COLO668 (cell line): ENCODE measurements at regions not wholly inside any gene's neighbourhood (a gene's known extent, or its start where the extent isn't known, plus 50 kb on each side); places are given as distances from the start of the nearest gene placed in this dataset.
A peak's percentile ranks its signal among the peaks of the same experiment; 100 is the strongest.
"Not testable (repeated sequence)": the region's sequence is repeated elsewhere in the genome, so short reads cannot be mapped to it uniquely, and the experiment has no call there.

Source experiments
- DNase-seq: peaks from one replicate; lab custom pipeline; 2025; ENCODE audit not compliant: unreplicated experiment; lab: John Stamatoyannopoulos, UW

DNA sequence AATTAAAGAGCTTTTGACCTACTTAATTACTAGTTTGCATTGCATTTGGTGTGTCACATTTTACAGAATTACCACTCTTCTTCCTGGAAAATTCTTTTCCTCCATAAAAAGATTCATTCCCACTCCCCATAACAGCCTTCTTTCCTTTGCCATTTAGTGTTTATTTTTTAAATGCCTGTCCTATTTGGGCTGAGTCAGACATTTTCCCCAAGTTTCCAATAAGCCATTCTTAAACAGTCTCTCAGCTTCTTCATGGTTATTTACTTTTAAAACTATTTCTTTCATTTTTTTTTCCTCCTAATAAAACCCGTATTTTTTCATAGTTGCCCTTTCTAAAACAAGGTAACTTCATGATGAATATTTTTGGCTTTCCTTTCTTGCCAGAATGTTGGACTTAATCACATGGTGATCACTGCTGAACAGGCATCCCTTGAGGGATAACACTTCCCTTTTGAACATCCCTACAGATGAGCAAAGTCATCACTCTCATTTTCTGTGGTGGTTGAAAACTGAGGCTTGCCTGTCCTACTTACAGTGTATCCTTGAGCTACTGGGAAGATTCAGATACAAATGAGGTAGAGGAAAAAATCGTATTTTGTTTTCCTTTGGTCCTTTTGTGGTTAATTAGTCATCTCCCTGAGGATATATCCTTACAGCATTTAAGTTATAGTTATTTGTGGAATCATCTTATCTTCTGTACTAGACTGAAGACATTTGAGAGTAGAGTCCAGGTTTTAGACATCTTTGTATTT, 520.5 kb upstream of the NR3C2 start:
- no peak for DNase-seq

DNA sequence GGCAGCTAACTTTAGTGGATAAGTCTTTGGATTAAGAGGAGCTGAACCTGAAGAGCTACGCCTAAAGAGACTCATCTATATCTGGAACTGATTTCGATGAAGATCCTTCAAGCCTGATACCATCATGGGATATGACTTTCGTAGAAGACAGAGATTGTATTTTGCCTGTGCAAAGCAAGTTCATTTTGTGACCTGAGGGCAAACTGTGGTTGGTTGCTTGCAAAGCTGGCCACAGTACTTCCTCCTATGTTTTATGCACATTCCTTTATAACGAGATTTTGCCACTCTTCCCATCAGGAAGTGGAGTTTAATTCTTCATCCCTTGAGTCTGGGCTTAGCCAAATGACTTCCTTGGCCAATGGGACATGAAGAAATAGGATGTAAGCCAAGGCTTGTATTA, 519.3 kb upstream of the NR3C2 start:
- DNase-seq, result no peak

DNA sequence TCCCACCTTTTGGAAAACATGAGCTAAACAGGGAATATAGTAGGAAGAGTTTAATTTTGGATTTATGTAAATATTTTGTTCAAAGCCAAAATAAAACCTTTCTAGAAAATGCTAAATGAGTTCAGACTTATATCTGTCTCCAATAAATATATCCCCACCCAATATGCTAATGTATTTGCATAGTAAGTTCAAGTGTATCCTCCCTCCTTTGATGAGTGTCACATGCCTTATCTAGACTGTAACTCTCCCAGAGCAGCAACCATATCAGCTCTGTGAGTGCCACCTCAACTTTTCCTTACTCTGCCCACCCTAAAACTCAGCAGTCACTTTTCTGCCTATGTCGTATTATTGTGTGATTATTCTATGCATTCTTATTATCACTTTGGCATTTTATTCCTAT, 516.1 kb upstream of the NR3C2 start:
- no peak for DNase-seq

DNA sequence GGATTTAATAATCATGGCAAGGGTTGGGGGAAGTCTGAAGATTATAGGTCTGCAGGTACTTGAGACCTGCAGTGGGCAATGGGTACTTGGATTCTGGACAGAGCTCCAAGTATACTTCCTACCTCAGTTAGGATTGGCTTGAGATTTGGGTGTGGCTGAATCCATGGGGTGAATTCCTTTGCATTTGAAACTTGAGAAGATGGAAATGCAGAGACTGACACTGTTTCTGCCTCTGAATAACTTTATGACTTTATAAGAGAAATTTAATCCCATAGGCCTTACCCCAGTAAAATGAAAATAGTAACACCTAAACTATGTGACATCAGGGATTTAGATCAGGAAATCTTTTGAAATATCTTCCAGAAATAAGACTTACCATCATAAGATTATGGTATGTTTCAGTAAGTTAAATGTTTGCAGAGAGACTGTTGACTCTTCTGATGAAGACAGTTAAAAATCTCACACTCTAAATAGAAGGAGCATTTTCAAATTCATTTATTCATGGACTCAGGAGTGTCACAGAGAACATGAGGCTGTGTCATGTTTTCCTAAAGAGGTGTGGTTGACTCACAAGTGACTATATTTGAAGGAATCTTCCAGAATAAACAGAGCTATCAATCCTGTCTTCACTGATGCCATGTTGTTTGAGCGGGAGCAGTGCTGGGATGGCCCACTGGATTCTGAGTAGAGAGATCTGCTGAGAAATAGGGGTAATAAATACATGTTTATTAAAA, 513.5 kb upstream of the NR3C2 start:
- no peak for DNase-seq

DNA sequence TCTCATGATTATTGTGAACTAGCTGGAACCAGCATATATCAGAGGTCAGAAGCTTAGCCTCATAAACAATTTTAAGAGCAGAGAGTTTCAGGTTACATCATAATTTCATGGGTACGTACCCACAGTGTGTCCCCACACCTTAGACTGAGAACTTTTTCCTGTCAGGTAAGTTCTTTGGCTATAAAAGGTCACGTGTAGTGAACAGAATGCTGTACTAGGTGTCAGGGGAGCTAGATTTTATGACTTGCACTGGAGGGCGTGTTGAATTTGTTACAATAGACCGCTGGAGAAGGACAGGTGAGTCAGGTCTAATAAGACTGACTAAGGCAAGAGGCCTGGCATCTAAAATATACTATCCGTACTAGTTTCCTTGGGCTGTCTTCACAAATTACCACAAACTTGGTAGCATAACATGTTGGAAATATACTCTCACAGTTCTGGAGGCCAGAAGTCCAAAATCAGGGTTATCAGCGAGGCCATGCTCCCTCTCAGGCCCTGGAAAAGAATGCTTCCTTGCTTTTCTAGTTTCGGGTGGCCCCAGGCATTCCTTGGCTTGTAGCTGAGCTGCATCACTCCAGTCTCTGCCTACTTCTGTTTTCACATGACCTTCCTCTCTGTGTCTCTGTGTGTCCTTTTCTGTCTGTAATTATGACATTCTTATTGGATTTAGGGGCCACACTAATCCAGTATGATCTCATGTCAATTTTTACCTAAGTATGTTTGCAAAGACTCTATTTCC, 512.0 kb upstream of the NR3C2 start:
- no peak for DNase-seq

DNA sequence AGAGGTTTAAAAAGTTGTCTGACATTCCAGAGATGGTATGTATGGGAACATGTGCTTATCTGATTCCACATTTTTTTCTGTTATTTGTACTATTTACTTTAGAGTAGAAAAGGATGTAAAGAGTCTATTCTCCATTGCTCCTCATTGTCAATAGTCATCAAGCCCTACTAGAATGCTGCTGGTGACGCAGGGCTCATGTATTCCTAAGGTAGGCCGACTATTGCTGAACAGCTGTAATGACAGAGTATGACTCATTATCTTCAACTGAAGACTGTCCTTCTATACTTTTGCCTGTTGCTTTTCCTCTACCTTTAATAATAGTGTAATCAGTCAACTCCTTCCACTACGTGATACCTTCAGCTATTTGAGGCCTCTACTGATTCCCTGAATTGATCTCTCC, 509.1 kb upstream of the NR3C2 start:
- no peak for DNase-seq

DNA sequence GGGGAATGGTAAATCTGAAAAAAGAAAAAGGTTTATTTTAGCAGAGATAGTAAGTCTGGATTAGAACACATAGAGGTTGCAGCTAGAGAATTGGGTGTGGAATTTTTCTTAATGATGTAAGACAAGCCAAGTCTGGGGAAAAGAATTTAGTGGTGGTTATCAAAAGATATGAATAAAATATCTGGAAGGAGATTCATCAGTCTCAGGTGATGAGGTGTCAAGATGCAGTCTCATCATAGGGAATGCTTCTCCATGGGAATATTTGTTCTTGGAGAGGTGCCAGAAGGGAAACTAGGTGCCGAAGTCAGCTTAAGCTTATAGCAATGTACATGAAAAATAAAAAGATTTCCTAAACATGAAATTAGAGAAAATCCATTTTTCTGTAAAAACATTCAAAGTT, 504.1 kb upstream of the NR3C2 start:
- DNase-seq, result no peak

DNA sequence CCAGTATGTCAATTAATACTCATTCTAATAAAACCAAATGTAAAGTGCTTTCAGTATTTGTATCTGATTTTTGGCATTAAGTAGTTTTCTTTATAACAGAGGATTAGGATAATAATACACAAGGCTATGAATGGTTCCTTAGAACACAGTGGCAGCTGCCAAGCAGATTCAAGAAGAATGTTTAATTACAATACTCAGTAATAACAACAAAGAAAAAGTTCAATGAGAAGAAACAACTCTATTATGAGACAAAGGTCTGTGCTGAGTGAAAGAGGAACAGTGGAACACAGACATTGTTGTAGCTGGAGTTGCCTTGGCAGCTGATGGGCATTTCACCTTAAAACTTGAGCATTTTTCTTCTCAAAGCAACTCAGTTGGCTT, 502.6 kb upstream of the NR3C2 start:
- no peak for DNase-seq

DNA sequence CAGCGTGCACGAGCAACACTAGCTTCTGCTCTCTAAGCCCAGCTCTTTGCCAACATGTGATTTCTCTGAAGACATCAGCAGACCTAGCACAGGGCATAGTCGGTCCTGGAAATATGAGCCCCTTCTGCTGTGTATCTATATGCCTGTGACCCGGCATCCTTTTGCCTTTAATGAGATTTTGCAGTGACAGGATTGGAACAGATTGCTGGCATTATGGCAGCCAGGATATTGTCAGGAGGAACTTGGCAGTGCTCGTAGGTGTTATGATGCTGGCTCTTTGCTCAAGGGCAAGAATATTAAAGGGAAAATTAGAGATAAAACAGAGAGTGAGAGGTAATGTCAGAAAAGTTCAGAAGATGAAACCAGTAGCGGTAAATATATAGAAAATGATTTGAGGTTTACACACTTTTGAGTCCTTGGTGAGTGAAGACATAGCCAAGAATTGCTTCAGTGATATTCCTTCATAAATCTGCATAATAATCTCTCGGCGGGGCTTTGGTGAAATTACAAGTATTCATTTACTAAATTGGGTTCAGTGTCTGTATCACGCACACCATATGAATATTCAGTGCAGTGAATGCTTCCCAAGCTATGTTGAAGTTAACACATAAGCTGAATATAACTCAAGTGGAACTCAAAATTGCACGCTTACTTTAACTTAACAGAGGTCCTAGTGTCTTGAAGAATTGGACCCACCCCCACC, 502.1 kb upstream of the NR3C2 start:
- no peak for DNase-seq

DNA sequence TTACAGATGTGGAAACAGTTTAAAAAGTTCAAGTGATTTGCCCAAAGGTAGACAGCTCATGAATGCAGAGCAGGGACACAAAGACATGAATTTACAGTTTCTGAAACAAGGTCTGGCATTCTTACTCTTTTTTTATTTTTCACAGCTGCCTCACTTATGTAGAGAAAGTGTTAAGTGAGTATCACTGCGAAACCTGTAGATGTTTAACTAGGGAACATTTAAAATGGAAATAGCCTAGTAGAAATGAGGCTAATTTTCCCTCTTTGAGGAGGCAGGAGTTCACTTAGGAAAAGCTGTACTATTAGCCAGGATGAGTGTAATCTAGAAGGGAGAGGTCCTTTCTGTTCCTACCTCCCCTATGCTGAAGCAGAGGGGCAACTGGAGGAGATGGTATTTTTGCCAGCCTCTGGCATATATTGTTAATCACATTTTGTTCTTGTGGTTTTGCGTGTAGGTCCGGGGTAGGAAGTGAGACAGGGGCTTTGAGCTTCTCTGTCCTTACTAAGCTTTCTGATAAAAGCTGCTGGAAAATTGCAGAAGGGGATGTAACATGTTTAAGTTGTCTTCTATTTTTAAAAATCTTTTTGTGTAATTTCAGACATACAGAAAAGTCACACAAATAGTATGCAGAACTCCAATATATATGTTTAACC, 492.8 kb upstream of the NR3C2 start:
- no peak for DNase-seq

DNA sequence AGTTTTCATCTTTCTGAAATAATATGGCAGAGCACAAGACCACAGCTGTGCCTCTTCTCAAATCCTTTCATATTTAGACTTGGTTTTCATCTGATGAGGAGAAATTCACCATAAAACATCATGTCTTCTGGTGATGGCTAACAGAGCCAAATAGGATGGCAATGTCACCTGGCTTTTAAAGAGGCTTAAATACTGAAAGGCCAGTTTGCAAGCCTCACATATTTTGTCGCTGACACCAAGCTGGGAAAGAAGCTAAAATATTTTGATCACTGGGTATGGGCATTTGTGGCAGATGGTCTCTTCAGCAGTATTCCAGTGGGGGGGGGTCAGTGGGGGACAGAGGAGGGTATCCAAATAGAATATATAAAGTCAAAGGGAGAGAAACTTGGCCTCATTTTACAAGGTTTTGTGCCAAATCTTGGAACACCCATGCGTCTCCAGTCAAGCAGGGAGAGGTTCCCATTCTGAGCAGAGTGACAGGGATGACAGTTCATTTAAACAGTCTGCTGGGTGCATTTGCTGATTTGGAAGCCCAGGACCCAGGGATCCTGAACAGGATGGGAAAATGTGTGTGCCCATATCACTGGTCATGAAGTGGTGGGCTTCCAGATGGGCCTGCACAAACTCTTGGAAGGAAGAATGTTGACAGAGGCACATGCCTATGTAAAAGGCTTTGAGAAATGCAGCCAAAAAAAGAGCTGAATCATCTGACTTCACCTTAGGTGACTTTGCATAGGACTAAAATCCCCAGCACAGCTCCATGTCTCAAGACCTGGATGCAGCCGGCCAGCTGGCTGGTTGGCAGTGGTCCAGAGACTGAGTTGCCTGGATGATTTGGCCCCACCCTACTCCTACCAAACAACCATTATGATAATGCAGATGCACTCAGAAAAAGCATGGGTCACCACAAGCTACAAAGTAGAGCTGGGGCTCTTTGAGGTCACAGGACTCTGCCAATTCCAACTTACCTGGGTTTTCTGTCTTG, 484.4 kb upstream of the NR3C2 start:
- DNase-seq, result peak; percentile 1

DNA sequence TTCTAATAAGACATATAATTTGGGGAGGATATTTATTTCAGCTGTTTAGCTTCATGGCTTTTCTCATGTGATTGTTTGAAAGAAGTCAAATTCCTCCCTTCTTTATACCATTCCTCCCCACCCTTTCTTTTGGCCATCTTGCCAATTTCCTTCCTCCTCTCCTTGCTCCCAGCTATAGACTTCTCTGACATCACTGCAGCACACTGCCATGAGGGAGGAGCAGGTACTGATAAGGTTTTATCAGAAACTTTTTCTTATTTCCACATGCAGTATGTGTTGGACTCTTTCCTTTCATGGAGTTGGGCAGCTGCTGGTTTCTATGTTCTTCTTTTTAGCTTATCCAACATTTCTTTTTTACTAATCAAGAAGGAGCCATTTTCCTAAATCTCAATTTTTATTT, 481.7 kb upstream of the NR3C2 start:
- no peak for DNase-seq

DNA sequence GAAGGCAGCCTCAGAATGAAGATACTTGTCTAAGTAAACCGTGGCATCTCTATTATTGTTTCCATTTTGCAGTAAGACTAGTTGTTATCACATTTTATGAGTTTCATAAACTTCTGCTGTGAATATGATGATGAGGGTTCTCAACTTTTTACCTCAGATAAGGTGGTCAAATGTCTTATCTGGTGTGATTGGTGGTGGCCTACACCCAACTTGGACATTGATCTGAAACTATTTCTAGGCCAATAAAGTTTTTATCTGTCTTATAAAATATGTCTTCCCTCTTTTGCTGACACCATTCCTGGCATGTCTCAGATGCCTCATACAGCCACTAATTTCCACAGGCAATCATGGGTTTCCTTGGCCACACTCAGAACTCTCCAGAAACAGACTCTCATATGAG, 480.3 kb upstream of the NR3C2 start:
- DNase-seq, result no peak

DNA sequence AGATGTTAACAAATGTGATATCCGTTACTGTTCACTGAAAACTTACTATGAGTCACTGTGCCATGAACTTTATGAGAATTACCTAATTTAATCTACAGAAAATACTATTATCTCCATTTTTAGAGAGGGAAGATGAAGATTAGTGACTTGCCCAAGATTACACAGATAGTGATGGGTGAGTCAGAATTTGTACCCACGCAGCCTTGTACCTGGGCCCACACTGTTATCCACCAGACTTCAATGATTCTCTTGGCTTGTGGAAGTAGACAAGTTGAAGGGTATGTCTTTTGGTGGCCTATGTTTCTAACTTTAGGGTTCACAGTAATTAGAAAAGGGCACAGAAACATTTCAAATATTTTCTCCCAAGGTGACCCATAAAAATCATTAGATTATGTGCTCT, 472.5 kb upstream of the NR3C2 start:
- DNase-seq, result no peak

DNA sequence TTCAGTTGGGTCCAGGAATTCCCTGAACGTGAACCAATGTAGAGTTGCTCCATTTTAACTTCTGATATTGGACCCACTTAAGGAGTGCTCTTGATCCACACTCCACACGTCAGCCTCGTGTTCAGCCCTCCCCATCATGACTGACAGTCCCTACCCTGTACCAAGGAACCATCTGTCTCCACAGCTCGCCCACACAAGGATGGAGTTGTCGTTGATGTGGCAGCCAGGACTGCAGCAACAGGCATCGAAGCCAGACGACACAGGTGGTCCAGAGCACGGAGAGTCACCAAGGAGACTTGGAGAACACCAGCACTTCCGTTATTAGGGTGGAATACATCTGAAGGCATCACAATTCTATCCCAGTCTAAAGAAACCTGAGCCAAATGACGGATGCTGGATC, 472.1 kb upstream of the NR3C2 start:
- DNase-seq, result no peak

DNA sequence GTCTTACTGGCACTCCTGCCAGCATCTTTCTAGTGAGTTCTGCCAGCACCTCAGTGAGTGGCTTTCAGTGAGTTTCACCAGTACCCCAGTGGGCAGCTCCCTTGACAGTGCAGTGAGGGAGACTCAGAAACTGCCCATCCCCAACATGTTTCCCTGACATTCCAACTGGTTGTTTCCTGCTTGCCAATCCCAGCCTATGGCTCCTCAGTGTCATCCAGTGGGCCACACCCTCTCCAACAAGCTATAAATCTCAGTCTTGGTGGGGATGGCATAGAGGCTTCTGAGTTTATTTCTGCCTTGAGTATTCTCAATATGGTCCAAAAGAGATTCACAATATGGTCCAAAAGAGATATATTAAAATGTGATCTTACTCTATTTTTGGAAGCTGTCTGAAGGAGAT, 461.2 kb upstream of the NR3C2 start:
- DNase-seq, result no peak

DNA sequence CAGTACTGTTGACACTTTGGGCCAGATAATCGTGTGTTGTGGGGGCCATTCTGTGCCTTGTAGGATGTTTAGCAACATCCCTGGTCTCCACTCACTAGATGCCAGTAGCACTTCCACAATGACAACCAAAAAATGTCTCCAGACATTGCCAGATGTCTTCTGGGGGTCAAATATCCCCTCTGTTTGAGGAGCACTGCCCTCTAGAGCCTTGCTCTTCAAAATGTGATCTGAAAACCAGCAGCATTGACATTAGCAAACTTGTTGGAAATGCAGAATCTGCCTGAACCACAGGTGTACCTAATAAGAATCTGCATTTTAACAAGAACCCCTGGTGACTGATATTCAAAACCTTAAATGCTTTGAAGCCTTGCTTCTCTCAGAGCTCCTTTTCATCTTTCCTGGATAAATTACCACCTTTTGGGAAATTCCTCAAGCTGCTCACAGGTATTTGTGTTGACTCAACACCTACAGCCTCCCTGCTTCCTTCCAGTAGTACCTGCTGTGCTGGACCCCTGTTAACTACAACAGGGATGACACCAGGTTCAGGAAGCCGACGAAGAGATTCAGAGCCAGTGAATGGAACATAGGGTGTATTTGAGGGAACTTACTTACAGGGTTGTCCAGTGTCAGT, 459.0 kb upstream of the NR3C2 start:
- DNase-seq, result no peak

DNA sequence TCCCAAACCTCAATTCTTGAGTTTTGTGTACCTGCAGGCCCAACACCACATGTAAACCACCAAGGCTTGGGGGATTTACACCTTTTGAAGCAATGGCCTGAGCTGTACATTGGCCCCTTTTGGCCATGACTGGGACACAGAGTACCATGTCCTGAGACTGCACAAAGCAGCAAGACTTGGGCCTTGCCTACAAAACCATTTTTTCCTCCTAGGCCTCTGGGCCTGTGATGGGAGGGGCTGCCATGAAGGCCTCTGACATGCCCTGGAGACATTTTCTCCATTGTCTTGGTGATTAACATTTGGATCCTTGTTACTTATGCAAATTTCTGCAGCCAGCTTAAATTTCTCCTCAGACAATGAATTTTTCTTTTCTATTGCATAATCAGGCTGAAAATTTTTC, 455.9 kb upstream of the NR3C2 start:
- DNase-seq, result not testable (repeated sequence)

DNA sequence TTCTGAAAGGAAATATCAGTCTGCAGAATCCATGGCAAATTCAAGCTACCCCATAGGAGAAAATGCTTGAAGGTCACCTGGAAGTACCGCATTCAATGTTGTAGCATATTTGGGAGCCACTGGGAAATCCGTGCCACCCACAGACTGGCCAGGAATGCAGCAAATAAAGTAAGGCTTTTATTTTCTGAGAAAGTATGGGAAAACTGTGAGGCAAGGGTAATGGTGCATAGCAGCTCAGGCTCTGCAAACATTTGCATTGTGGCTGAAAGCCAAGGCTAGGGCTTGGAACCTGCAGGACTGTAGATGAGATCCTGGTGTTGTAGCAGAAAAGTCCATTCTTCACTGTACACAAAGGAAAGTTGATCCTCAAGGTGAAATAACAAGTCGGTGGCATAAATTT, 450.9 kb upstream of the NR3C2 start:
- DNase-seq, result no peak
